Esophagus (tissue), 2 donors: ENCODE measurements at regions not wholly inside any gene's neighbourhood (a gene's known extent, or its start where the extent isn't known, plus 50 kb on each side); places are given as distances from the start of the nearest gene placed in this dataset.

ENCODE experiments used
- H3K27ac ChIP-seq, 2 donors: one replicate each; pipeline ENCODE4 v1.5.1; 2013; ENCODE audit warnings: low read depth in 2 of 2, mild to moderate bottlenecking in 2 of 2, inconsistent platforms in 1 of 2, low read length in 1 of 2, moderate library complexity in 1 of 2
- H3K27me3 ChIP-seq, 2 donors: one replicate each; pipeline ENCODE4 v1.6.1; 2013; ENCODE audit warnings: low read length in 2 of 2, control low read depth in 1 of 2, mild to moderate bottlenecking in 1 of 2; ENCODE audit not compliant: insufficient read depth in 2 of 2, control insufficient read depth in 1 of 2
- H3K36me3 ChIP-seq, 2 donors: one replicate each; pipeline ENCODE4 v1.6.1; 2013; ENCODE audit warnings: low read length in 1 of 2; ENCODE audit not compliant: control insufficient read depth in 2 of 2, insufficient read depth in 2 of 2
- H3K4me1 ChIP-seq, 2 donors: one replicate each; pipeline ENCODE4 v1.6.1; 2013; ENCODE audit warnings: low read length in 1 of 2; ENCODE audit not compliant: control insufficient read depth in 2 of 2, insufficient read depth in 2 of 2
- H3K4me3 ChIP-seq, 2 donors: one replicate each; pipeline ENCODE4 v1.5.1; 2013; ENCODE audit warnings: low read length in 2 of 2, mild to moderate bottlenecking in 2 of 2, low read depth in 1 of 2, moderate library complexity in 1 of 2
- H3K9me3 ChIP-seq, 2 donors: one replicate each; pipeline ENCODE4 v1.6.1; 2013; ENCODE audit warnings: mild to moderate bottlenecking in 2 of 2, low read depth in 1 of 2, low read length in 1 of 2, moderate library complexity in 1 of 2; ENCODE audit not compliant: control insufficient read depth in 2 of 2, insufficient read depth in 1 of 2
- WGBS, 2 donors: extraction: QIAGEN DNeasy Blood & Tissue Kit; methylation state at CpG; one replicate each; pipeline ENCODE4 v1.1.7; 2013; 5-methylcytosine and 5-hydroxymethylcytosine counted together
- donor health status: healthy with polysubstance abuse.
- donor health status: Bipolar disorder and iron deficiency.

GRCh38 chr14:85439696-85440328 is 90.1 kb upstream of the FLRT2 start:
- Histone ChIP-seq H3K4me1 (no peaks in the 10 kb centered on the region), H3K4me3 (no peak overlapping the region), H3K27ac (no peak overlapping the region), H3K27me3 (no peaks in the 10 kb centered on the region), H3K36me3 (no peaks in the 10 kb centered on the region), H3K9me3 (no peaks in the 10 kb centered on the region)
- 55 to 56% methylated on average over 4 of the region's 4 CpGs for WGBS, 2 donors

GRCh38 chr14:85441909-85442643 is 87.9 kb upstream of the FLRT2 start:
- no peaks in the 10 kb centered on the region for H3K27me3 ChIP-seq
- 63 to 83% methylated on average over 2 of the region's 2 CpGs for WGBS, 2 donors
- no peaks in the 10 kb centered on the region for H3K4me1 ChIP-seq
- H3K4me3 ChIP-seq: no peak overlapping the region
- H3K27ac ChIP-seq: no peak overlapping the region
- H3K36me3 ChIP-seq: no peaks in the 10 kb centered on the region
- no peaks in the 10 kb centered on the region for H3K9me3 ChIP-seq

- no peak overlapping the region for H3K4me3 ChIP-seq
- 84 to 100% methylated on average over 1 of the region's 1 CpG for WGBS, 2 donors
These were observed 86.9 kb upstream of the FLRT2 start for GRCh38 chr14:85442996-85443395.

GRCh38 chr14:85444635-85445034 is 85.3 kb upstream of the FLRT2 start:
- no peaks in the 10 kb centered on the region for H3K27me3 ChIP-seq
- H3K36me3 ChIP-seq: no peaks in the 10 kb centered on the region
- no peaks in the 10 kb centered on the region for H3K9me3 ChIP-seq
- 70 to 75% methylated on average over 3 of the region's 3 CpGs for WGBS, 2 donors
- H3K4me3 ChIP-seq: no peak overlapping the region
- no peak overlapping the region for H3K27ac ChIP-seq
- H3K4me1 ChIP-seq: no peaks in the 10 kb centered on the region

More at GRCh38 chr14:85442996-85443395, 86.9 kb upstream of the FLRT2 start:
- H3K9me3 ChIP-seq: no peaks in the 10 kb centered on the region
- H3K27ac ChIP-seq: no peak overlapping the region
- no peaks in the 10 kb centered on the region for H3K4me1 ChIP-seq
- H3K36me3 ChIP-seq: no peaks in the 10 kb centered on the region
- H3K27me3 ChIP-seq: no peaks in the 10 kb centered on the region

GRCh38 chr14:85445151-85445795 is 84.7 kb upstream of the FLRT2 start:
- Histone ChIP-seq H3K27ac (no peak overlapping the region), H3K27me3 (no peaks in the 10 kb centered on the region), H3K4me1 (no peaks in the 10 kb centered on the region), H3K4me3 (no peak overlapping the region), H3K9me3 (no peaks in the 10 kb centered on the region), H3K36me3 (no peaks in the 10 kb centered on the region)
- WGBS, 2 donors: 83 to 85% methylated on average over 3 of the region's 3 CpGs

- H3K4me3 ChIP-seq: no peak overlapping the region
- H3K9me3 ChIP-seq: no peaks in the 10 kb centered on the region
- no peaks in the 10 kb centered on the region for H3K4me1 ChIP-seq
- no peaks in the 10 kb centered on the region for H3K27me3 ChIP-seq
- no peak overlapping the region for H3K27ac ChIP-seq
- H3K36me3 ChIP-seq: no peaks in the 10 kb centered on the region
- 90 to 93% methylated on average over 2 of the region's 2 CpGs for WGBS, 2 donors
These were observed 82.1 kb upstream of the FLRT2 start for GRCh38 chr14:85447883-85448282.

GRCh38 chr14:85451421-85451820 is 78.5 kb upstream of the FLRT2 start:
- no peak overlapping the region for H3K27ac ChIP-seq
- H3K4me1 ChIP-seq: no peaks in the 10 kb centered on the region
- no peaks in the 10 kb centered on the region for H3K9me3 ChIP-seq
- no peaks in the 10 kb centered on the region for H3K27me3 ChIP-seq
- H3K36me3 ChIP-seq: no peaks in the 10 kb centered on the region
- no peak overlapping the region for H3K4me3 ChIP-seq

GRCh38 chr14:85453401-85454225 is 76.3 kb upstream of the FLRT2 start:
- WGBS, 2 donors: 58 to 65% methylated on average over 2 of the region's 2 CpGs
- no peaks in the 10 kb centered on the region for H3K9me3 ChIP-seq
- no peak overlapping the region for H3K4me3 ChIP-seq
- H3K27ac ChIP-seq: no peak overlapping the region
- no peaks in the 10 kb centered on the region for H3K36me3 ChIP-seq
- no peaks in the 10 kb centered on the region for H3K4me1 ChIP-seq
- no peaks in the 10 kb centered on the region for H3K27me3 ChIP-seq

- Histone ChIP-seq H3K27me3 (no peaks in the 10 kb centered on the region), H3K27ac (no peak overlapping the region), H3K36me3 (no peaks in the 10 kb centered on the region), H3K4me1 (no peaks in the 10 kb centered on the region), H3K4me3 (no peak overlapping the region), H3K9me3 (no peaks in the 10 kb centered on the region)
- WGBS, 2 donors: 71 to 92% methylated on average over 3 of the region's 3 CpGs
These were observed 75.6 kb upstream of the FLRT2 start for GRCh38 chr14:85454226-85454813.
